SKM-1 (cell line): ENCODE measurements at regions not wholly inside any gene's neighbourhood (a gene's known extent, or its start where the extent isn't known, plus 50 kb on each side); places are given as distances from the start of the nearest gene placed in this dataset.
"Not testable (repeated sequence)": the region's sequence is repeated elsewhere in the genome, so short reads cannot be mapped to it uniquely, and the experiment has no call there.

ENCODE experiments used
- DNase-seq: peaks from one replicate; lab custom pipeline; 2025; ENCODE audit not compliant: unreplicated experiment; lab: John Stamatoyannopoulos, UW

DNA sequence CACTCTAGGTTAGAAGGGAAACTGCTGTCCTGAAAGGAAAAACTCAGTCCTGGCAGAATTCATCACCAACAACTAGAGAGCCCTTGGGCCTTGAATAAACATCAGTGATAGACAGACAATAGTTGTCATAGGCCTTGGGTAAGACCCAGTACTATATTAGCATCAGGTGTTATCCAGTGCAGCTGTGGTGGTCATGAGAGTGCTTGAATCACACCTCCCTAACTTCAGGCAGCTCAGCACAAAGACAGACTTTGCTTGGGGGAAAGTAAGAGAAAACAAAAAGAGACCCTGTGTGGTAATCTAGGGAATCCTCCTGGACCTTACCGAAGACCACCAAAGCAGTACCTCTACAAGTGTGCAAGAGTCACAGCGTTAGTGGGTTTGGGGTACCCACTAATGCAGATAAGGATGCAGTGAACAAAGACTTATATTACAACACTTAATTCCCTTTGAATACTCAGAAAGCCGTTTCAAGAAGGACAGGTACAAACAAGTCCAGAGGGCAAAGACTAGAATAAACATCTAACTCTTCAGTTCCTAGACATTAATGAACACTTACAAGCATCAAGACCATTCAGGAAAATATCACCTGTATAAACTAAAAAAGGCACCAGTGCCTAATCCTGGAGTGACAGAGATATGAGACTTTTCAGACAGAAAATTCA, 332.3 kb upstream of the EPHA3 start:
- DNase-seq, result no peak

DNA sequence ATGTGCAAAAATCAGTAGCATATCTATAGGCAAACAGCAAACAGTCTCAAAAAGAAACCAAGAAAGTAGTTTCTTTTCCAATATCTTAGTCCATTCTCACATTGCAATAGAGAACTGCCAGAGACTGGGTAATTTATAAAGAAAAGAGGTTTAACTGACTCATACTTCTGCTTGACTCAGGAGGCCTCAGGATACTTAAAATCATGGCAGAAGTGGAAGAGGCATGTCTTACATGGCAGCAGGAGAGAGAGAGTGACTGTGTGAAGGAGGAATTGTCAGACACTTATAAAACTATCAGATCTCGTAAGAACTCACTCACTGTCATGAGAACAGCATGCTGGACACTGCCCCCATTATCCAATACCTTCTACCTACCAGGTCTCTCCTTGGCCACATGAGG, 327.9 kb upstream of the EPHA3 start:
- DNase-seq, result no peak

DNA sequence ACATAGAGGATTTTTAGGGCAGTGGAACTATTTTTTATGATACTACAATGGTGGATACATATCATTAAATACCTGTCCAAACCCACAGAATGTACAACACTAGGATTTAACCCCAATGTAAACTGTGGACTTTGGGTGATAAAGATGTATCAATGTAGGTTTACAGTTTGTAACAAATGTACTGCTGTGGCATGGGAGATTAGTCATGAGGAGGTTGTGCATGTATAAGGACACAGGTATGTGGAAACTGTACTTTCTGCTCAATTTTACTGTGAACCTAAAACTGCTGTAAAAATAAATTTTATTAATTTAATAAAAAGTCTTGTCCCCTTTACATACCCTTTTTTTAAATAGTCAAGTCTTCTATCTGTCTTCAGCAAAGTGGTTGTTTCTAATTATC, 322.5 kb upstream of the EPHA3 start:
- no peak for DNase-seq

DNA sequence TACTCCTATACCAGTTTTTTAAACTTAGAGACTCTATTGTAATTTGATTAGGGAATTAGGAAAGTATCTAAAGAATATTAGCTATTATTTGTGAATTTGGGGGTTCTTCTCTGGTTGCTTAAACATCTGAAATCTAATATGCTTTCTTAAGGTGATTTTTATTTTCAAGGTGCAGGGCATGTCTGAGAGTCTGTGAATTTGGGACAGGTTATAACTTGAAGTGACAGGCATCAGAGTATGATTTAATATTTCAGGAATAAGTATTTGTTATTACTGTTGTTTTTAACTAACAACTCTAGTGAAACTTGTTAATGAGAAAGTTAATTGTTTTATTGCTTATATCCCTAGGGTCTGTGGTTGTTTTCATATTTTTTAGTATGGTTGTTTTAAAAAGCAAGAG, 321.6 kb upstream of the EPHA3 start:
- DNase-seq, result no peak

DNA sequence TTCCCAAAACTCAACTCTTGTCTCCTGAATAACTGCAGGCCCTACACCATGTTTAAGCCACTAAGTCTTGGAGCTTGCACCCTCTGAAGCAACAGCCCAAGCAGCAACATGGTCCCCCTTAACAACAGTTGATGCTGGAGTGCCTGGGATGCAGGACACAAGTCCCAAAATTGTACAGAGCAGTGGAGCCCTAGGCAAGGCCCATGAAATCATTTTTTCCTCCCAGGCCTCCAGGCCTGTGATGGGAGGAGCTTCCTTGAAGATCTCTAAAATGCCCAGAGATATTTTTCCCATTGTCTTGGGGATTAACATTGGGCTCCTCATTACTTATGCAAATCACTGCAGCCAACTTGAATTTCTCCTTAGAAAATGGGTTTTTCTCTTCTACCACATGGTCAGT, 311.9 kb upstream of the EPHA3 start:
- DNase-seq, result no peak

DNA sequence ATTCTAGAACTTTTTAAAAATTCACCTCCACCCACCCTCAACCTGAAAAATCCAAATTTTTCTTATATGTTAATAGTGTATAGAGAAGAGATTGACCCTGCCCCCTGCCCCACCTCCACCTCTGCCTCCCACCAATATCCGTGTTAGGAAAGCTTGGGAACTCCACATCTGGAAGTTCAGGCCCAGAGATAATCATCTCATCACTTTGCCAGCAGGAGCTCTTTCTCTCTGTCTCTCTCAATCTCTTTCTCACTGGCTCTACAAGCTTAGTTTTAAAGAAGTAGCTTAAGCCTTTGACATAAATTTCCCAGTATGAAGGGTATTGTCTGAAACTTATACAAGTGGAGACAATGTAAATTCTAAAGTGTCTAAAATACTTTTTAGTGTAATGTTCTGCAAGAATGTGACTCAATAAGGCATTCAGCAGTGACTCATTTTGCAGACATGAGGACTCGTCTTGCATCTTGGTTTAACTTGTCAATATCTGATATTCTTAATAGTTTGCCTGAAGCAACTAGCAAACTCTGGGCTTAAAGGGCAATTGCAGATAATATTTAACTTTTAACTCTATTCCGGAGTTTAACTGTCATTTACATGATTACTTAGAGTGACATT, 299.8 kb upstream of the EPHA3 start:
- DNase-seq, result no peak

DNA sequence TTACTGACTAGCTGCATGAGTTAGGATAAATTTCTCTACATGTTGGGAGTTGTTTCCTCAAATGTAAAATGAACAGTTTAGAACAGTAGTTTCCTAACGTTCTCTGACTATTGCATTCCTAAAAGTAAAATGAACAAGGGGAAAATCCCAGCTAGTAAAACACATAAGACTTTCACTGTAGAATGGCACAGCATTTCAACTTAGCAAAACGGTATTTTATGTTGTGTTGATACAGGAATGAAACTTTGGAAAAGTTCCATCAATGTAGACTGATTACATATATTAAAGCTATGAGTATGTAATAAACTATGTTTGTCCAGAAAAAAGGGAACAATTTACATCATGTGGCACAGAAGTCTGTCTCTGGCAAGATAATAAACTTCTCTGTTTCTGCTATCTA, 297.4 kb upstream of the EPHA3 start:
- DNase-seq, result no peak

DNA sequence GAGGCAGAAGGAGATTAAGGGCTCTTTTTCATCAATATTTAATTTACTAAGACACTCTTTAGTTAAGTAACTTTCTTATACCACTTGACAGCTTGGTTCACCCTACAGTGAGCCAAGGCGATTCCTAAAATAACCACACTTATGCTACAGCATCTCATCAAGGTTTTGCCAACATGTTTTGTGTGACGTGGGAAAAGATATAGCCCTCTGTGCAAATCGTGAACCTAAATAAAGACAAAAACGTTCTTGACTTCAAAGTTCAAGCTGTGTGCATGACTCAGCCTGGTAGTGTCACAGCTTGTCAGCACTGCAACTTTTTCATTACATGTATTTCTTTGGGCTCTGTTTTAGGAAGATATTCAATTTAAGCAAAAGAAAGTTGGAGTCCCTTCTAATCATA, 297.0 kb upstream of the EPHA3 start:
- DNase-seq, result no peak

DNA sequence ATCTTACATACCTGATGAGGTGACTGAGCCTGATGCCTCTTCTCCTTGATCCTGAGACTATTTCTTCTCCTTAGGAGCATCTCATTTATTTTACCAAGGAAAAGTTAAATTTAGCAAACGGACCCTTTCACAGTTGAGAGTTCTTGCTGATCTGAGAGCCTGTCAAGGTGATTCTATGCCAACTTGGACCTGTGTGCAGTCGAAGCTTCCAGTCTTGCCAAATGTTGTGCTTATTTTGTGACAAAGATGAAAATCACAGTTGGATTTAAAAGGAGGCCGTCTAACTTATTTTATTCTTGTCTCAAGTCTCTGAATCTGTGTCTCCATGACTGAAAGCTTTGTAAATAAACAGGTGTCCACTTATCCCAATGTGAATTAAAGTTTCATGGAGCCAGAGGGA, 296.3 kb upstream of the EPHA3 start:
- DNase-seq, result no peak

DNA sequence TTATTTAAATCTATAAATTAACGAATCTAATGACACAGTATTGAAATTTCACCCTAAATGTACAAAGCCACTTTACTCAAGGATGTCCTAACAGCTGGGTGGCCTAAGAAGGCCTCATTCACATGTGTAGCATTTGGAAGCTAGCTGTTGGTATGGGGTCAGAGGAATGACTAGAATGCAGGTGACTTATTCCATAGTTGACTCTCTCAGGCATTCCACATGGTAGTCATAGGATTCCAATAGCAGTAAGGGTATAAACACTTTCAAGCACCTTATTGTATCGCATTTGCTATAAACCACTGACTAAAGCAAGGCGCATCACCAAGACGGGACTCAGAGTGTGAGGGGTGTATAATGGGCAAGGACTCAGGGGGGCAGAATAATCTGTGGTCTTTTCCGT, 294.8 kb upstream of the EPHA3 start:
- no peak for DNase-seq

DNA sequence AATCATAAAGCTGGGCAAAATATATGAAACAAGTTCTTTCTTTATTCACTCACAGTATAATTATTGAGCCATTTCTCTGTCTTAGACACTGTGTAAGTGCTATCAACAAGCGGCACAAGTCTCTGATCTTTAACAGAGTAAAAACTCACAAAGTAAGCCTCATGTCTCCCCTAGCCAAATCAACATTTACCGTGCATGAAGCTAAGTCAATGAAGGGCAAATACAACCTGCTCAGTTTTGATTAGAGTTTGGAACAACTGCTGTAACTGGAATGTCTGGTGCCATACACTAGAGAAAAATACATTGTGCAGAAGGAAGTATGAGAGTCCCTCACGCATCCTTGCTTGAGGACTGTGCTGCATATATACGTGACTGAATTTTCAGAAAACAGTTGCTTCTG, 291.0 kb upstream of the EPHA3 start:
- DNase-seq, result no peak

DNA sequence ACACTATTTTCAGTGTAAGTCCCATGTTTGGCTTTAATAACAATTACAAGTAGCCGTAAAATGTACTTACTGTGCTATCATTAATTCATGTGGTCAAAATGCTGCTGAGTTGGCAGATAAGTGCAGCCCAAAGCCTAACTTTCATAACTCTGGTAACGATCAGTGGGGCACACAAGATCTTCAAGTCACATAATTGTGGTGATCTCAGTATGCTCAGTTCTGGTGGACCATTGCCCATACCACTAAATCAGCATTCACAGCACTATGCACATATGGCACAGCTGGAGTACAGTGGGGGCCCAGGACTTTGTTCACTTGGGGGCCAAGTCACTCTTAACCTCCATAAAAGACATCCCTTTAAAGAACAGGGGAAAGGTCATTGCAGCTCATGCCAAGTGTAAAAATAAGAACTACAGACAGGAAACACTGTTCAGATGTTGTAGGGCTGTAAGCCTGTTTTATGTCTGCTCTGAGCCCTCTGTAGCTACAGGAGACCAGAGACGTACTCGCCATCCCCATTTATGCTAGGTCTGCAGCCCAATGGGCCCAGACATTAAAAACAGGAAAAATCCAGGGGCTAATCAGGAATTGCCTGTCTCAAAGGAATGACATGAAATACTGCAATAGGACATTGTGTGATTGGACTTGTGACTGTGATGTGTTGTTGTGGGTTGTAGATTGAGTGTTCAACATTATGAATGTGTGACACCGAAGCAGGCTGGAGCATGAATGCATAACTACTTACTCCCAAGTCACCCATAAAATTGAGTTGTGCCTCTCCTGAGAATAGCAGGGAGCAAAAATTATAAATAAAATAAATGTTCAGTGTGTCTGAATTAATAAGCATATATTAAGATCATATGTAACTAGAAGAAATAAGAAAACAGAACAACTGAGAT, 282.5 kb upstream of the EPHA3 start:
- DNase-seq, result no peak

DNA sequence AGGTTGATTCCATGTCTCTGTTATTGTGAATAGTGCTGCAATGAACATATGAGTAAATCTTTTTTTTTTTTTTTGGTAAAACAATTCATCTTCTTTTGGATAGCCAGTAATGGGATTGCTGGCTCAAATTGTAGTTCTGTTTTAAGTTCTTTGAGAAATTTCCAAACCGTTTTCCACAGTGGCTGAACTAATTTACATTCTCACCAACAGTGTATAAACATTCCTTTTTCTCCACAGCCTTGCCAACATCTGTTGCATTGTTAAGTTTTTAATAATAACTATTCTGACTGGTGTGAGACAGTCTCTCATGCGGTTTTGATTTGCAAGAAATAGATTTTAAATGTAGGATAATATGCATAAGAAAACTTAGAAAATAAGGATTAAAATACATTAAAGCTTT, 279.0 kb upstream of the EPHA3 start:
- no peak for DNase-seq

DNA sequence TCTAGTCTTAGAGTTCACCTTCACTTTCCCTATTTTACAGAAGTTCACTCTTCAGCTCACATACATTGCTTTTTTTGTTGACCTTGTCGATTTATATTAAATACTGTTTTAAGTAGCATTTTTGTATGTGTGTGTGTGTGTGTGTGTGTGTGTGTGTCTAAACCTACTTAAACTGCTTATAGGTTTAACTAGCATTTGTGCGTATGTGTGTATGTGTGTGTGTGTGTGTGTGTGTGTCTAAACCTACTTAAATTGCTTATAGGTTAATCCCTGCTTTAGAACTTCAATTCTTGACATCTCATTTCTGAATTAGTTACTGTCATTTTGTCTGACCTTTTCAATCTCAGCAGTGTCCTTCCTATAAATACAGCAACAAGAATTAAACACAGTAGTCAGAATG, 254.8 kb upstream of the EPHA3 start:
- DNase-seq, result no peak

DNA sequence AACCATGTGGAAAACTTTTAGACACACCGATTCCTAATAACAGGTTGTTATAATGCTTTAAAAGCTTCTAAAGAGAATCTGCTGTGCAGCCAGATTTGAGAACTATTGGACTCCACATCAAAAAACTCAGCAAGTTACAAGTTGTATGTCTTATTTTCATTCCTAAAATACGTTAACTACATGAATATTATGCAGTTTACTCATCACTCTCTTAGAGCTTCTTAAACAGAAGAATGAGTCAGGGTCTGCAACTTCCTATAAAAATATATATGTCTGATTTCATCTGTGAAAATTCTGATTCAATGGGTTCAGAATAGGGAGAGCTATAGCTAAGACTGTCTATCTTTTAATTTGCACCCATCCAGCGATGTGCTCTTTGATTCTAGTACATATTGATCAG, 244.2 kb upstream of the EPHA3 start:
- DNase-seq, result no peak

DNA sequence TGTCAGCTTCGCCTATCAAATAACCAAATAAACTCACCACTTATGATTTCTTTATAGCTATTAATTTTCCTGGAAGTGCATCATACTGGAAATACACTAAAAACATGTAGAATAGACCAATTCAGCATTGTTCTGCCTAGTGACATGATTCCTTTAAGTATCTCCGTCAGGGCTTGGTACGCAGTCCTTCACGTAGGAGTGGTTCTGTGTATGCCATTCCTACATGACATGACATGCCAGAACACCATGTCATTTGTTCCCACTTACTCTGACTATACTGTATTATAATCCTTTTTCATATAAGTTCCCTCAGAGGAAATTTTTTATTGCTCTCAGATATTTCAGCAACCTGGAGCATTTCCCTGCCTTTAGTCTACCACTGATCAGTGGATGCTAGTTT, 230.7 kb upstream of the EPHA3 start:
- no peak for DNase-seq

DNA sequence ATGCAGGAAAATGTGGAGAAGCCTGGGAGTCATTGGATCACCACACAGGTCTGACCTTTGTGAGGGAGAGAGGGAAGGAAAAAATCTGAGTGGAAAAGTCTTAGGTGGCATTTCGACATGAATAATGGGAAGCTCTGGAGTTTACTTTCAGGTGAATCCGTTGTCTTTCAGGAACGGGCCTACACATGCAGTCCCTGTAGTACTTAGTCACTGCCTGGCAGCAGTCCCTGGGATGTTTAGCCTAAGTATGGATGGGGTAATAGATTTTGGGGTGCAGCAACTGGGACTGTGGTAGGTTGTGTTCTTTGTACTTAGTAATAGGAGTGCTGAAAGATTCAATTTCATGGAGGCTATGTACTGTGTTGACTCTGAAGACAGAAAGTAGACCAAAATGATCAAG, 227.5 kb upstream of the EPHA3 start:
- no peak for DNase-seq

DNA sequence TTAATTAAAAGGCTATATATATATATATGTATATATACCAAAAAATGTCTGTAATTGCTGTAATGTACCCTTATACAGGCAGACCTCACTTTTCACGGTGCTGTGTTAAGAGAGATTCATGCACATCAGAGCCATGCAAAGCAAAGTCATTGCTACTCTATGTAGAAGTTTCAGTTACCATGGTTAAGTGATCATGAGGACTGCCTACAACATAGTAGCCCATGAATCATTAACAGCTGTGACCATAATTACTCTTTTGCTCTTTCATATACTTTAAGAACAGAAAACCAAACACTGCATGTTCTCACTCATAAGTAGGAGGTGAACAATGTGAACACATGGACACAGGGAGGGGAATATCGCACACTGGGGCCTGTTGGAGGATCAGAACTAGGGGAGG, 225.3 kb upstream of the EPHA3 start:
- DNase-seq, result no peak

DNA sequence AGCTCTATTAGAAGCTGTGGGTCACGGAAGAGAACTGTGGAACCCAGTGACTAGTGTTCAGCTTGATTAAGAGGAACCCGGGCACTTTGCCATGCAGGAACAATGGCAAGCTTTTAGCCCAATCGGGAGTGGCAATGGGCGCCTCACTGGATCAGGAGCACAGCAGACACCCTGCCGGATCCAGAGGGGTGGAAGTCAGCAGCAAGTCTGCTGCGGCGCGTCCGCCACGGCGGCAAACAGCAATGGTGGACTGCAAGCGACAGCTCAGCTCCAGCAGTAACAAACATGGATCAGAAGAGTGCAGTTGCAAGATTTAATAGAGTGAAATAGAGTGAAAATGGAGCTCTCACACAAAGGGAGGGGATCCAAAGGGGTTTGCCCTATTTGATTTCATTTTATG, 220.8 kb upstream of the EPHA3 start:
- DNase-seq, result not testable (repeated sequence)

DNA sequence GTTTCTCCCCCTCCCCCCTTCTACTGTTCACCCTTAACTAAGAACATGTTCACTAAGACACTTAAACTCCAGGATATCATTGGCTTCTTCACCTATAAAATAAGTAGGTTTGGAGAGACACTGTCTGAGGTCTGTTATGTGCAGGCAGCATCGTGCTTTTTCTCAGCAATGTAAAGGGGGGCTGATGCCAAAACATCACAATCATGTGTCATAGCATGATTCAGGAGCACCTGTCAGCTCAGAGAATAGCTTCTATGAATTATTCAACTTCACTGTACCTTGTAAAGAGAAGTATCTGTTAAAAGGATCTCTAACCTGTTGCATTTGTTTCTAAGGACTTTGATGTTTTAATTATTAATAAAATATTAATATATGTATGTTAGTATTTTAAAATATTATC, 211.4 kb upstream of the EPHA3 start:
- no peak for DNase-seq

DNA sequence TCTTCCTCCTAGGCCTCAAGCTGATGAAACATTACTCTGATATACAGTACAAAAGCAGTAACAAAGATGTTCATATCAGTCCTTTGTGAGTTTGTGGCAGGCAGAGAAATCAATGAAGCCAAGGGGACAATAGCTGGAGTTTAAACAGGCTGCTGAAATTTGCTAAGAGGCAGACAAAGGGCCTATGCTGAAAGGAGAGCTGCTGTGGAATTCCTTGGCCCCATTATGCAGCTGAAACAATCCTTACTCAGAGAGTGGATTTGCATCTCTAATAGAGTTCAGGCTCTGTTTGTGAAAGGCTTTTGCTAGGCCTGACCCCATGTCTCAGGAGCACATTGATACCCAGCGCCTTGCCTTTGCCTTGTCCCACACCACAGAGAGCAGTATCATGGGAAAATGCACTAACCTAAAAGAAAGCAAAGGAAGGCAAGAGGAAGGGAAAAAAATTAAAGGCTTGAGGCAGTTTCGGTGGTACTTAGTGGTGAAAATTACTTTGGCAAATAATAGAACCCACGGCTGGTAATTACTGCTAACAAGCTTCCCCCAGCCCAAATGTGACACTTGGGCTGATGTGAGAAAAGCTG, 195.0 kb upstream of the EPHA3 start:
- no peak for DNase-seq

DNA sequence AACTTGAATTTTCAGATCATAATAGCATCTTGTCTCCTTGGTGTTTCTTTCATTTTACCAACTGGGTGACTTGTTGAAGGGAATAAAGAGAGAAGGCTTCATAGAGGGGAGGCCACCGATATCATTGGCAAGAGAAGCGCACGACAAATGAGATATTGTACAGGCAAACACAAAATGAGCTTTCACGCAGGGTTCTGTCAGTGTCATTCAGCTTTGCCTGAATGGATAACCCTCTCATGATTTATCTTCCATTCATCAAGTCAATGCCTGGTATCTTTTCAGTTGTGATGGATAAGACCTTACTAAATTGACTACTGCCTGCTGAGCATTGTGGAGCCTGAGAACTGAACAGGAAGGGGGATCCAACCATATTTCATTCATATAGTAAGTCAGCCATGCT, 188.6 kb upstream of the EPHA3 start:
- no peak for DNase-seq
